ENCODE measurements at regions not wholly inside any gene's neighbourhood (a gene's known extent, or its start where the extent isn't known, plus 50 kb on each side); places are given as distances from the start of the nearest gene placed in this dataset.

- ATAC-seq (no peak), FAIRE-seq (no peak), DNase-seq (ENCODE audit: low read depth in 1 of 2, low spot score in 1 of 2) (no peak)
- Histone ChIP-seq H3K9me3 (no peaks in the 10 kb centered on the region), H3K27ac (no peak overlapping the region), H3K4me1 (no peaks in the 10 kb centered on the region), H3K4me3 (no peak overlapping the region), H3K4me2 (no peak overlapping the region)
- 24% methylated on average over 1 of the region's 1 CpG for WGBS (ENCODE audit: missing lambda C conversion rate)
- ChIA-PET CTCF (no interaction called here), POLR2A (no interaction called here)
- no peak for TF ChIP-seq ELK1 (IDR thresholded peaks at IDR 0.05; ENCODE audit: low read depth, low read length)
- no peak for TF ChIP-seq E2F6 (IDR thresholded peaks at IDR 0.05; ENCODE audit: borderline replicate concordance, low read depth)
- TF ChIP-seq EHMT2 (IDR thresholded peaks at IDR 0.05; ENCODE audit: low read depth), result no peak
- no peak for TF ChIP-seq SREBF2 (IDR thresholded peaks at IDR 0.05)
- TF ChIP-seq KDM1A (IDR thresholded peaks at IDR 0.05; ENCODE audit: low read depth), result no peak
- no peak for TF ChIP-seq PBX3 (IDR thresholded peaks at IDR 0.05)
- TF ChIP-seq HES2 (IDR thresholded peaks at IDR 0.05), result no peak
- no peak for TF ChIP-seq JUN (IDR thresholded peaks at IDR 0.05)
- no peak for TF ChIP-seq FOSL2 (IDR thresholded peaks at IDR 0.05)
- no peak for TF ChIP-seq FOSL2 (CRISPR knock-in tag; IDR thresholded peaks at IDR 0.05)
- TF ChIP-seq ZNF302 (CRISPR knock-in tag; IDR thresholded peaks at IDR 0.05), result no peak
- TF ChIP-seq KDM5A (IDR thresholded peaks at IDR 0.05), result no peak
- TF ChIP-seq SMC3 (IDR thresholded peaks at IDR 0.05), result no peak
- no peak for TF ChIP-seq ZSCAN20 (CRISPR knock-in tag; IDR thresholded peaks at IDR 0.05)
- TF ChIP-seq HOXB5 (CRISPR knock-in tag; IDR thresholded peaks at IDR 0.05), result no peak
- no peak for TF ChIP-seq CHD4 (IDR thresholded peaks at IDR 0.05; ENCODE audit: borderline replicate concordance)
- no peak for TF ChIP-seq RAD21 (conservative IDR thresholded peaks at IDR 0.05 in 1 of 2, IDR thresholded peaks at IDR 0.05 in 1 of 2)
- TF ChIP-seq RFX5 (IDR thresholded peaks at IDR 0.05), result no peak
Measured at GRCh38 chr9:82180711-82181110, 192.1 kb downstream of the SPATA31D1 start.

GRCh38 chr9:82183181-82183860, 194.7 kb downstream of the SPATA31D1 start:
- Histone ChIP-seq H3K4me1 (no peaks in the 10 kb centered on the region), H3K9me3 (no peaks in the 10 kb centered on the region), H3K4me3 (no peak overlapping the region), H3K4me2 (no peak overlapping the region), H3K27ac (no peak overlapping the region)
- ATAC-seq (no peak), DNase-seq (ENCODE audit: low read depth in 1 of 2, low spot score in 1 of 2) (no peak), FAIRE-seq (no peak)
- TF ChIP-seq BCL3 (IDR thresholded peaks at IDR 0.05), result no peak
- ChIA-PET CTCF (no interaction called here), POLR2A (no interaction called here)

GRCh38 chr9:82184524-82184923, 196.0 kb downstream of the SPATA31D1 start:
- ATAC-seq, result no peak
- Histone ChIP-seq H3K9me3 (no peaks in the 10 kb centered on the region), H3K4me2 (no peak overlapping the region), H3K4me1 (no peaks in the 10 kb centered on the region), H3K4me3 (no peak overlapping the region), H3K27ac (no peak overlapping the region)
- TF ChIP-seq KDM5A (IDR thresholded peaks at IDR 0.05) (no peak), ESRRA (IDR thresholded peaks at IDR 0.05; ENCODE audit: borderline replicate concordance, low read length) (no peak), CHD4 (IDR thresholded peaks at IDR 0.05; ENCODE audit: borderline replicate concordance) (no peak), MYC (IDR thresholded peaks at IDR 0.05; ENCODE audit: borderline replicate concordance, low read length) (no peak), HES2 (IDR thresholded peaks at IDR 0.05) (no peak)
- DNase-seq (ENCODE audit: low read depth in 1 of 2, low spot score in 1 of 2), result no peak
- CTCF ChIA-PET, result no interaction called here
- 59% methylated on average over 3 of the region's 3 CpGs for WGBS (ENCODE audit: missing lambda C conversion rate)
- POLR2A ChIA-PET, result no interaction called here
- FAIRE-seq, result no peak

Measured in A549 (cell line).